ENCODE measurements at regions not wholly inside any gene's neighbourhood (a gene's known extent, or its start where the extent isn't known, plus 50 kb on each side); places are given as distances from the start of the nearest gene placed in this dataset.

GRCh38 chr13:61148211-61148610 is 267.4 kb downstream of the PCDH20 start:
- TF ChIP-seq CTCF (IDR thresholded peaks at IDR 0.05) (no peak), POLR2AphosphoS5 (IDR thresholded peaks at IDR 0.05; ENCODE audit: low read depth, low read length) (no peak), SMC3 (IDR thresholded peaks at IDR 0.05; ENCODE audit: low read depth, low read length) (no peak), YY1 (IDR thresholded peaks at IDR 0.05; ENCODE audit: low read depth) (no peak), EP300 (IDR thresholded peaks at IDR 0.05; ENCODE audit: borderline replicate concordance in 1 of 2, low read depth in 1 of 2, low read length in 1 of 2) (no peak), RCOR1 (IDR thresholded peaks at IDR 0.05; ENCODE audit: low read length) (no peak)

All from SK-N-SH (cell line).